Activated CD4-positive, alpha-beta T cell treated with anti-CD3 and anti-CD28 coated beads for 36 hours (primary cell): ENCODE measurements at regions not wholly inside any gene's neighbourhood (a gene's known extent, or its start where the extent isn't known, plus 50 kb on each side); places are given as distances from the start of the nearest gene placed in this dataset.
"Not testable (repeated sequence)": the region's sequence is repeated elsewhere in the genome, so short reads cannot be mapped to it uniquely, and the experiment has no call there.

ENCODE experiments used
- ATAC-seq: fragments of 200-7000 bp; cut with Tn5 transposase; one replicate; pipeline ENCODE4 v1.10.0; 2021; ENCODE audit warnings: mild to moderate bottlenecking, moderate library complexity
- CTCF ChIA-PET: fragments of 350-600 bp; sonication (Branson Sonifier 250); formaldehyde crosslinking; loops from one replicate; lab custom pipeline; 2021; ENCODE audit warnings: antibody characterized with exemption; lab: Charles Lee
- POLR2A ChIA-PET: fragments of 350-600 bp; sonication (Branson Sonifier 250); formaldehyde crosslinking; loops from one replicate; lab custom pipeline; 2021; ENCODE audit warnings: antibody characterized with exemption, inconsistent platforms; lab: Charles Lee
- DNase-seq: peaks from one replicate; pipeline ENCODE4 v3.0.0-alpha.2; 2020
- H3K27ac Mint-ChIP-seq: one replicate; pipeline ENCODE4 v1.8.0; 2021; ENCODE audit warnings: mixed read lengths
- H3K27me3 Mint-ChIP-seq: one replicate; pipeline ENCODE4 v1.8.0; 2021; ENCODE audit warnings: mixed read lengths
- H3K36me3 Mint-ChIP-seq: one replicate; pipeline ENCODE4 v1.8.0; 2021; ENCODE audit warnings: low read depth, mixed read lengths
- H3K4me1 Mint-ChIP-seq: one replicate; pipeline ENCODE4 v1.8.0; 2021; ENCODE audit warnings: mixed read lengths
- H3K4me3 Mint-ChIP-seq: one replicate; pipeline ENCODE4 v1.8.0; 2021; ENCODE audit warnings: mild to moderate bottlenecking, moderate library complexity, mixed read lengths
- H3K9me3 Mint-ChIP-seq: one replicate; pipeline ENCODE4 v1.8.0; 2021; ENCODE audit warnings: low read depth, mixed read lengths
- intact Hi-C, 2 experiments: fragments of 100-400 bp; cut with DNase I in 1 of 2; cut with micrococcal nuclease in 1 of 2; formaldehyde crosslinking; loops; one replicate each; pipeline versions ENCODE4 v1.14.2 to v1.15.1; 2022 to 2024; cut with DNase I, micrococcal nuclease

DNA sequence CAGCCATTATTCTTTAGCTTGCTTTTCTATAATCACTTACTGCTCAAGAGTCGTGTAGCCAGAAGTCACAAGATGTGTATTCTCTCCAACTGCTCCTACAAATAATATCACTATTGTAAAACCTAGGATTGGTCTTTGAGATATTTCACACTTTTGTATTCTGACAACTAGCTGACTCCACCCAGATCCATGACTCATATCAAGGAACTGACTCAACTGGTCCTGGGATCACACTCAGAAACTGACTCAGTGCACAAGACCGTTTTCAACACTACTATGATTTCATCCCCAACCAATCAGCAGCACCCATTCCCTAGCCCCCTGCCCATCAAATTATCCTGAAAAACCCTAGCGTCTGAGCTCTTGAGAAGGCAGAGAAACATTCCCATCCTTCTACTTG lies 56.5 kb upstream of the ORC5 start:
- intact Hi-C loops: no loop called here
- Mint-ChIP-seq H3K4me3 (no peak overlapping the region), H3K9me3 (peaks cover 13% of the 10 kb centered on the region), H3K4me1 (no peaks in the 10 kb centered on the region), H3K27ac (no peak overlapping the region), H3K36me3 (no peaks in the 10 kb centered on the region), H3K27me3 (peaks cover 34% of the 10 kb centered on the region)
- ATAC-seq (peak; percentile 58), DNase-seq (peak; percentile 6)
- POLR2A ChIA-PET: no interaction called here
- CTCF ChIA-PET: no interaction called here

DNA sequence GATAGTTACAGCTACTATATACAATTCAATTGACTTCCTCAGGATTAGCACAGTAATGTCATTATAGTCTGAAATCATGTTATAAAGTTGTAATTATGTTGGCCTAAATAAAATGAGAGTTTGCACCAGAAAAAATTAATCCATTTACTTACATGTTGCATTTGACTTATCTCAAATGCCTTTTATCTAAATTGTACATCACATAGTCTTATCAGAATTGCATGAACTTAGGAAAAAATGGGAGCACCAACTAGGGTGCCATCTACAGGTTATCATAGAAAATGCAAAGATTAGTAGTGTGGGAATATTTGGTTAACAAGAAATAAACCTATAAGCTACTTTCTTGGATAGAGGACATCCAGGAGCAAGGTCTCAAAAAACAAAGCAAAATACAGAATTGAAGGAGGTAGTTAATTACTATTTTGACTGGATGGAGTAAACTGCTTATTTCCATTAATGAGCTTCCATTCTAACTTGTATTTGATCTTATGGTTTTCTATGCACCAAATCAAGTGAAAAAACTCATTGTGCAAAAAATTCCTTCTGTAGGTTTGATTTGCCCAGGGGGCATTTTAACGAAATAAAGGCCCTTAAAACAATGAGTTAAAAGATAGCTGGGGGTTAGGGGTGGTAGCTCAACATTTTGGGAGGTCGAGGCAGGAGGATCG lies 60.0 kb upstream of the ORC5 start:
- intact Hi-C loops: loop anchor here (2.0 to 5.0 kb wide), 2 partner anchors 37 to 696 kb away; no protein-coding TSS in a partner anchor
- CTCF ChIA-PET: interaction anchor here (0.8 to 4.0 kb wide), 4 partner anchors 15 to 853 kb away, joined by 3 to 26 read pairs (median 4); no protein-coding TSS in a partner anchor
- Mint-ChIP-seq H3K9me3 (peaks cover 10% of the 10 kb centered on the region), H3K4me3 (no peak overlapping the region), H3K27me3 (peaks cover 22% of the 10 kb centered on the region), H3K27ac (no peak overlapping the region), H3K36me3 (no peaks in the 10 kb centered on the region), H3K4me1 (no peaks in the 10 kb centered on the region)
- ATAC-seq: no peak
- POLR2A ChIA-PET: no interaction called here
- no peak for DNase-seq

GRCh38 chr7:104271948-104272347 lies 56.5 kb upstream of the LHFPL3 start:
- Mint-ChIP-seq H3K27ac (no peak overlapping the region), H3K9me3 (peaks cover 3% of the 10 kb centered on the region), H3K4me1 (peaks cover 2% of the 10 kb centered on the region), H3K4me3 (no peak overlapping the region), H3K27me3 (peaks cover 27% of the 10 kb centered on the region), H3K36me3 (no peaks in the 10 kb centered on the region)
- DNase-seq (no peak), ATAC-seq (no peak)
- intact Hi-C loops: loop anchor here in 1 of 2 experiments (2.0 kb wide), 1 partner anchor 577 kb away; no protein-coding TSS in a partner anchor
- CTCF ChIA-PET: no interaction called here
- POLR2A ChIA-PET: no interaction called here

DNA sequence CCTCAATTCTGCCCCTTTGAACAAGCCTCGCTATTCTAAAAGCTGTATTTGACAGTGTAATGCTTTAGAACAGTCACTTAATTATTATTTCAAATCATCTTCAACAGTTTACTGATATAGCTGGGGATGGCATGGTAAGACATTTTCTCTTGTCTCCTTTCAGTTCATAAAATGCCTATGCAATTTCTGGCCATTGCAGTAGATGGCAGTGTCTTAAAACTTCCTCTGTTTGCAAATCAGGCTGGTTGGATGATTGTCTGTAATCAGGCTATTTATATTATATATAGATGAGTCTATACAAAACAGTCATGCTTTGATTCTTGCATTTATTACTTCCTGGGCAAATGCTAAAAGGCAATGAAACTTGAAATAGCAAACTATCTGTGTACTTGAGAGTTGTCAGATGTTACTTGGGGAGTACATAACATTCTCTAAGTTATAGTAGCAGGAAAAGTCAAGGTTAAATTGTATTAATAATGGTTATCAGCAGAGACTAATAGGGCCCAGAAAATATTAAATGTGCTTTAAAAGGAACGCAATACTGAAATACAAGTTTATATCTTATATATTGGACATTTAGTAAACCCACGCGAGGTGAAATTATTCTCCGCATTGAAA lies 55.5 kb upstream of the LHFPL3 start:
- DNase-seq: no peak
- Mint-ChIP-seq H3K27me3 (peaks cover 23% of the 10 kb centered on the region), H3K9me3 (peaks cover 3% of the 10 kb centered on the region), H3K36me3 (no peaks in the 10 kb centered on the region), H3K4me3 (no peak overlapping the region), H3K27ac (no peak overlapping the region), H3K4me1 (peaks cover 2% of the 10 kb centered on the region)
- intact Hi-C loops: loop anchor here in 1 of 2 experiments (2.0 kb wide), 1 partner anchor 576 kb away; no protein-coding TSS in a partner anchor
- ATAC-seq: no peak
- CTCF ChIA-PET: no interaction called here
- POLR2A ChIA-PET: no interaction called here

DNA sequence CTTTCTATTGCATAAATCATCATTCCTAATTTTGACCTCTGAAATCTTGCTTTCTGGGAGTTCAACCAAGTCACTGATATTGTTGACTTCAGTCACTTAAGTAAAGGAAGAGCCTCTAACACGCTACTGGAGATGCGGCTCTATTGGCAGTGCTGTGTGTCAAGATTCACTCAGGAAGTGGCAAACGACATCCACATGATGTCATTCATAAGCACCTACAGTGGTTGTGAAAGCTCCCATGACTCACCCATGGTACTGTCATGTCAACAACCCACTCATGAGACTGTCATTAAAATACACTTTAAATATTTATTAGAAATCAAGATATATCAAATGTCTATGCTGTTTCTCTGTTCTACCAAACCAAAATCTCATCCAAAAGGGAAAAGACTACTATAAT lies 52.5 kb upstream of the LHFPL3 start:
- H3K27me3 Mint-ChIP-seq: peaks cover 17% of the 10 kb centered on the region
- ChIA-PET CTCF (interaction anchor here (1.1 kb wide), 1 partner anchor 549 kb away, joined by 3 read pairs; no protein-coding TSS in a partner anchor), POLR2A (no interaction called here)
- H3K36me3 Mint-ChIP-seq: no peaks in the 10 kb centered on the region
- ATAC-seq (peak; percentile 71), DNase-seq (peak; percentile 21)
- H3K4me3 Mint-ChIP-seq: no peak overlapping the region
- peaks cover 3% of the 10 kb centered on the region for H3K9me3 Mint-ChIP-seq
- peaks cover 2% of the 10 kb centered on the region for H3K4me1 Mint-ChIP-seq
- intact Hi-C loops: no loop called here
- H3K27ac Mint-ChIP-seq: no peak overlapping the region

- H3K27ac Mint-ChIP-seq, H3K36me3 Mint-ChIP-seq, H3K4me3 Mint-ChIP-seq, H3K9me3 Mint-ChIP-seq, ATAC-seq, CTCF ChIA-PET, H3K4me1 Mint-ChIP-seq, POLR2A ChIA-PET, intact Hi-C loops, DNase-seq: not testable (repeated sequence)
- H3K27me3 Mint-ChIP-seq: peaks cover 17% of the 10 kb centered on the region
Measured at GRCh38 chr7:104276730-104277129, 51.7 kb upstream of the LHFPL3 start.
